ENCODE measurements at regions not wholly inside any gene's neighbourhood (a gene's known extent, or its start where the extent isn't known, plus 50 kb on each side); places are given as distances from the start of the nearest gene placed in this dataset.
"Not testable (repeated sequence)": the region's sequence is repeated elsewhere in the genome, so short reads cannot be mapped to it uniquely, and the experiment has no call there.

GRCh38 chr12:75827061-75827460, 204.5 kb downstream of the PHLDA1 start:
- no peak for DNase-seq

DNA sequence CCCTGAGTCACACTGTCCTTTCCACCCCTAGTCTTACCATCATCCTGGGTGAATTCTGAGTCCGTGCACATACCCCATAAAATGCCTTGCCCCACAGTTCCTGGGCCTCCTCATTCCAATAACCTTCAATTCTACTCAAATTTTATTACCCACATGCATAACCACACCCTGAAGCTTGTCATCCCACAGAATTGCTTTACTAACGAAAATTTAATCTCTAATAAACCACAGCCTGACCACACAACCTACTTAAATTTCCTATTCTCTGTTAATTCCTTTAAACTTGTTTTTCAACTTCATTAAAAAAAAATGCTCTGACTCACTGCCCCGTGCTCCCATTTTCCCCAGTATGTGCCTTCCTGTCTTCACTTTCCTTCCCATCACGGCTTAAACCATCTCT, 205.9 kb downstream of the PHLDA1 start:
- DNase-seq: peak; percentile 91

DNA sequence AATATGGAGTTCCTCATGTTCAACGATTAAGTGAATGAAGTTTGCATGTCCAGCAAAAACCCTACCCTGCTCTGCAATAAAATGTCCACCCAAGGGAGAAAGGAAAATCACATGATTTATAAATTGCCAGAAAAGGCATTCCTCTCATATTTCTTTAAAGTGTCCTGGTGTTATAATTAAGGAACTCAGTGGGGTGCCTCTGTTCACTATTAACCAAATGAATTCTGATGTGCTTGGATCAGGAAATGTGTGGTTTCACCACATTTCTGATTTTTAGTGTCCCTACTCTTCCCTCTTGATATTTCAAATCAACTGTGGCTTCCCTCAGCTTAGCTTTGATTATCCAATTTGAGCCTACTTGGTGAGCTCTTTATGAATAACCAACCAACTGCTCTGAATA, 208.1 kb downstream of the PHLDA1 start:
- DNase-seq: peak; percentile 76

GRCh38 chr12:75822416-75822815, 209.2 kb downstream of the PHLDA1 start:
- DNase-seq: peak; percentile 25

DNA sequence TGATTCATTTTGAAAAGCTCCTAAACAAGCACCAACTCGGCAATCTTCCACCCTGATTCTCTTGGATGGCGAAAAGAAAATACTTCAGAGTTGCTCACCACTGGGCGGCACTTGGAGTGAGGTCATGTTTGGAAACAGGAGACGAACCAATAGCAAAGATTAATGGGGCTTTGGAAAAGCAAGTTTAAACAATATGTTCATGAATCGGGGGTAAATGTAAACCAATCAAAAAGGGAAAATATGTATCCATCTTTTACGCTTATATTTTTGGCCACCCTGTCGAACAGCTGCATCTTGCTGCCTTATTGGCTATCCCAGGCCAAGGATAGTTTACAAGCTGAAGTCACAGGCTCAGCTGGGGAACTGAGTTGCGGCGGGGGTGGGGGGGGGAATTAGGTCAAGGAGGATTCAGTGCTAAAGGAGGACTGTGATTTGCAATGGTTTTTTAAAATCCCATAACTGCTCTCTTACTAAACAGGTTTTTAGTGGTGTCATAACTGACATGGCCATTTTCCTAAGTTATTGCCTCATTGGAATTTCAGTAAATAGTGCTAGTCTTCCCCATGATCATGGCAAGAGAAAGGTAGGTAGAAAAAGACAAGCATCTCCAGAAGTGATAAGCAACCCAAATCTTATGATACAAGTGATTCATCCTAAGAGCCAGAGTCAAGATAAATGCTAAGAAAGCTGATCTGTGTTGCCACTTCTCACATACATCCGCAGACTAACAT, 210.6 kb downstream of the PHLDA1 start:
- peak; percentile 83 for DNase-seq

GRCh38 chr12:75820071-75820470, 211.5 kb downstream of the PHLDA1 start:
- DNase-seq: no peak

- no peak for DNase-seq
Measured at GRCh38 chr12:75819512-75819911, 212.1 kb downstream of the PHLDA1 start.

DNA sequence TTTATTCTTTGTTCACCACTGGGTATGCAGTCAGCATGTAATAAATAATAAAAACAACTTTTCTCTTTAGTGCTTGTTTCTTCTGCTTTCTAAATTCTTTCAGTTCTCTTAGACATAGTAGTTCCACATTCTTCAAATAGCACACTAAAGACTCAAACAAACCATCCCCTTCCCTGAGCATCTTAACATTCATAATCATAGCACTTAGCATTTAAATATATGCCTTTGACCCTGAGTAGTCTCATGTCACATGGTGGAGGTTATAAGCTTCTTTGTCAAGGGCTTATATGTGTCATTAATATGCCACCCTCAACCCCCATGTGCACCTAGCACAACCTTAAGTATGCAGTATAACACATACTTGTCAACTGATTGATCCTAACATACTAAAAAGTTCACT, 212.7 kb downstream of the PHLDA1 start:
- peak; percentile 52 for DNase-seq

DNA sequence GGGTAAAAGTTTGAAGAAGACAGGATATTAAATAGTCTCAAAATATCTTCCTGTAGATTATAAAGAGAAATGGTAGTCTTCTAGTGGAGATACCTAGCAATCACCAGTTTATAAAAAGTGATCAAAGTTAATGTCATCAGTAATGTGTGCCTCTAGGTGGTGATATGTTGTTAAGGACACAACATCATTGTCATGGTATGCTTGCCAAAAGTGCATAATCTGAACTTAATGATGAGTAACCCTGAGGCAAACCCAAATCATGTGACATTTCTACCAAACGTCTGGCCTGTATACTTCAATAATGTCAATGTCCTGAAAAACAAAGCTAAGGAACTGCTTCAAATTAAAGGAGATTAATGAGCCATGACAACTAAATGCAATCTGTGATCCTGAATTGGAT, 214.7 kb downstream of the PHLDA1 start:
- DNase-seq: peak; percentile 64

DNA sequence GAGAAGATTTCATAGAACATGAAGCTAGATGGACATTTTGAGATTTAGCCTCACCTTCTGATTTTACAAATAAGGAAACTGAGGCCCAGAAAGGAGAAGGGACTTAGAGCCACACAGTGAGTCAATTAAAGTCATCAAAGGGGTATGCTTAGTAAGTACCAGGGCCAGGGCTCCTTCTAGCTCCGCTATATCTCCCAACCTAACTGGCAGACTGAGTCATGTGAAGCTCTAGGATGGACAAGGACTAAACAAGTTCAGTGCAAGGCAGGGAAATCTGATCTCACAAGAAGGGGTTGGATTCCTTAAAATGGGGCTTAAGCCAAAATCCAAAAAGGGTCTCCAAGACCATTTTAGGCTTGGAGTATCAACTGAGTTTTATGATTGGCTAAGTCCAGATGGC, 215.8 kb downstream of the PHLDA1 start:
- DNase-seq: no peak

DNA sequence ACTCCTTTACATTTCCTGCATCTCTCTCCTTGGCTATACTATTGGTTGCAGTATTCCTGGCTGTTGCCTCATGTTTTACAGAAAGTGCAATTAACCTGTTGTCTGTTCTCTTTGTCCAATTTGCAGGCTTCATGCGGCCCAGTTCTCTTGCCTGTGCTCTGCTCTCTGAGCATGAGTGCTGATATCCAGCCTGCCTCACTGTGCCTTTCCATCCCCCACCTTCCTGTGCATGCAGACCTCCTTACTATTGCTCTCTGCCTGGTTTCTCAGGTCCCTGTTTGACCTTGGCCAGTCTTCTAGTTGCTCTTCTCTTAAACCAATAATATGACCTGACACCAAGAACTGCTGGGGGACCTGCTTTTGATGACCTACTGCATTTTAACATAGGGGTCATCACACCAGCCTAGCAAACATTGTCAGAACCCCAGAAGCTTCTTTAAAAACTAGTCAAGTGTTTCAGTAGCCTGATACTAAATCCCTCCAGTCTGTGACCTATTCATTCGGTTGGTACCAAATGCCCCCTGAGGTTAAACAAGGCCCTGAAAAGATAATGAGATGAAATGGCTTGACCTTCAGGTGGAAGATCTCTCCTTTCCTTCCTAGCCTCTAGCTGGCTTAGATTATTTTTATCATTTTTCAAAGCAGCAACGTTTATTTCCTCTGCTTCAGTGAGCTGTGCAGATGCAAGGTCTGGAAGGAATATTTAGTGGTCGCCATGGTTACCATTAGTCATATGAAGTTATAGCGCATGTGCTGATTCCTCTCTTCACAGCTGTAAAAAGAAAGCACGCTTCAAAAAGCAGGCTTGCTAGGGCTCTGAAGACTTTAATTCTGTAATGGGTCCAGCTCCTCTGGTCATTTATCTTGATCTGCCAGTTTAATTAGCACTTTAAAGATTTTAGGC, 216.5 kb downstream of the PHLDA1 start:
- DNase-seq: peak; percentile 94

DNA sequence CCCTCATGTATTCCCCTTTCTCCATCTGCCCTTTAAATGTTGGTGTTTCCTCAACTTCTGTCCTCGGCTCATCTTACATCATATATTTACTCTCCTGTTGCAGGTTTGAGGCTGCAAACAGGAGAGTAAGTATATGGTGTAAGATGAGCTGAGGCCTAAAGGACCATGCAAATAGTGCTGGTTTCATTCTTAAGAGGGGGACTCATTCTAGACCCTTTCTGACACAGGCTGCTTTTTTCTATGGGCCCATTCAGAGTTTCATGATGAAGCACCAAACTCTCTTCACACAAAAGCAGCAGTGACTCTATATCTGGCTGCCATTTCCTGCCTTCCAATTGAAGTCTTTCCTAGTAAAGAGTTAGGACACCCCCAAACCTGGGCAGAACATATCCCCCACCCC, 218.5 kb downstream of the PHLDA1 start:
- no peak for DNase-seq

DNA sequence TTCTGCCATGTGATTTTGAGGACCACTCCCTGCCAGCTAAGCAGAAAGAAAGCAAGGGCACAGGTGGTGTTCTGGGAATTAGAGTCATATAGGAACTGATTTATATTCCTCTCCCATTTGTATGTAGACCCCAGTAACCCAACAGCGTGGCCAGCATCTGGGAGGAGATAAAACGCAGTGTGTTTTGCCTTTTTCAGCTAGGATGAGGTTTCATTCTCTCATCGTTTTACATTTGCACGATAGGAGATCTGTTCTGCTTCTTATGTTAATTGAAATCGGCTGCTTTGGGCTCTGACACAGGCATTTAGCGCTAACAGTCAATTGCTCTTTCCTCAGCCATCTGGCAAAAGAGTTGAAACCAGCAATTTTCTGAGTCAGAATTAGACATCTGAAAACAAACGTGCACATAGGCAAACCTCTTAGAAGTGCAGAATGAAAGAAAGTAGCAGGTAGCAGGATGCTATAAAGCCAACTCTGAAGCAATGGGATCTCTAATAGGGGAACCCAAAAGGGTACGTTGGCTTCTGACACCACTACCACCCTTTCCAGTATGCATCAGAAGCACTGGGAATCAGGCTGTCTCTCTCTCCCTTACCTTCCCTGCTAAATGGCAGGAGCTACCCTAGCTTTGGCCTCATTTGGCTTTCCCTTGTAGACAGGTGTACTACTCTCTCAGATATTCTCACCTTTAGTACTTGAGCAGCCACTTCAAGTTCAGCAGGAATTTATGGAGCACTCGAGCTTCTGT, 219.1 kb downstream of the PHLDA1 start:
- peak; percentile 90 for DNase-seq

GRCh38 chr12:75809746-75810145, 221.8 kb downstream of the PHLDA1 start:
- DNase-seq: no peak

DNA sequence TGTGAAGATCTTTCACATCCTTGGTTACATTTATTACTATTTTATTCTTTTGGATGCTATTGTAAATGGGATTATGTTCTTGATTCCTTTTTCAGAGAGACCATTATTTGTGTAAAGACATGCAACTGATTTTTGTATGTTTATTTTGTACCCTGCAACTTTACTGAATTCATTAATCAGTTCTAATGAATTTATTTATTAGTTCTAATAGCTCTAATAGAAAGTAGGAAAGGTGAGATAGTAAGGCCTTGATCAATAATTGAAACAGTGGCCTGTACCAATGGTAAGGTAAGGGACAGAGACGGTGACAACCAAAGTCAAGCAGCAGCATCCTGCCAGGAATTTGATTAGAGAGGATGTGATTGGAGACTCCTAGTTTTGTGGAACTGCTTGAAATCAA, 224.1 kb downstream of the PHLDA1 start:
- no peak for DNase-seq

DNA sequence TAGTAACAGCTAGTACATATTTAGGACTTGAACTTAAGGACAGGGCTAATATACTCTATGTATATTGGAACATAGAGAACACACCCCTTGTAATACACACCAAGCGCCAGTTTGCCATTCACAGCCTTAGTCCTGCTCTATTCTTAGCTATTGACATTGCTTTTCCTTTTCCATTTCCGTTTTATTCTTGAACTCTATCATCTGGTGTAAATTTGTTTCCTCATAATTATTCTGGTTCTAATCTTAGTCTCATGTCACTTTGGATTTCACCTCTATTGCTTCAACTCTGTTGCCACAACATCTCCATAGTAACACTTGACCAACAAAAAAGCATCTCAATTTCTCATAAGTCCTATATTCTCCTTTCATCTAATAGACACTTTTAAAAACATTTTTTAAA, 225.7 kb downstream of the PHLDA1 start:
- no peak for DNase-seq

DNA sequence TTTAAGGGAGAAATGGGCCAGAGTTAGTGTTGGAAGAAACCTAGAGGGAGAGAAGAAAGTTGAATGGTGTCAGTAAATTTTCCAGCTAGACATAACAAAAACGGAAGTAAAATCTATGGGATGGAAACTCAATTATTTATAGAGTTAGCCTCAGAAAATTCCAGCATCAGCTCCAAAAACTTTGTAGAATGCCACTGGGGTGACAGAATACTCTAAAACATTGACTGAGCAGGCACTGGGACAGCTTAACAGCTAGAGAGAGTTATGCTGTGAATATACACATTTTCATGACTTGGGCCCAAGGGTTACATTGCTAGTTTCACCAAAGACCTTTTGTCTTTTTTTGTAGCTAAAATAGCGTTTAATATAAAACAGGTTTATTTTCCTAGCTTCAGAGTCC, 226.3 kb downstream of the PHLDA1 start:
- DNase-seq: no peak

GRCh38 chr12:75798136-75798926, 233.2 kb downstream of the PHLDA1 start:
- DNase-seq: no peak

DNA sequence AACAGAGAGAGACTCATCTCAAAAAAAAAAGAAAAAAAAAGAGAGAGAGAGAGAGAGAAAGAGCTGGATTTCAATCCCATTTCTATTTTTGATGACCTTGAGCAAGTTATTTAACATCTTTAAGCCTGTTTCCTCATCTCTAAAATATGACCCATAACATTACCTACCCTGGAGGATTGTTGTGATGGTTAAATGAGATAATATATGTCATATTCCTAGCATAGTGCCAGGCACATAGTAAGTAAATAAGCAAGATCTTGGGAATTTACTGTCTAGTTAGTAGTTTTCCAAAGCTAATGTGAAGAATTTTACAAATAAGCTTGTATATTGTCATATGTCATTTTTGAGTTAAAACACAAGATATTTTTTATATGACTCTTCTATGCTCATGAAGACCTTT, 236.5 kb downstream of the PHLDA1 start:
- no peak for DNase-seq

- peak; percentile 86 for DNase-seq
Measured at GRCh38 chr12:75792687-75793086, 238.9 kb downstream of the PHLDA1 start.

- no peak for DNase-seq
Measured at GRCh38 chr12:75790219-75790618, 241.4 kb downstream of the PHLDA1 start.

DNA sequence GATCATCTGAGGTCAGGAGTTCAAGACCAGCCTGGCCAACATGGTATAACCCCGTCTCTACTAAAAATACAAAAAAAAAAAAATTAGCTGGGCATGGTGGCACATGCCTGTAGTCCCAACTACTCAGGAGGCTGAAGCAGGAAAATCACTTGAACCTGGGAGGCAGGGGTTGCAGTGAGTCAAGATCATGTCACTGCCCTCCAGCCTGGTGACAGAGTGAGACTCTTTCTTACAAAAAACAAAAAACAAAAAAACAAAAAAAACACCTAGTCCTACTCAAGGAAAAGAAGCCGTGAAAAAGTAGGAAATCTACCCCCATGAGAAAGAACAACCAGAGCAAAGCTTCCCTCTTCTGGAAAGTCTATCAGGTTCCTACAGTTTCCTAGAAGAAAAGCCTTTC, 244.4 kb downstream of the PHLDA1 start:
- DNase-seq: not testable (repeated sequence)

DNA sequence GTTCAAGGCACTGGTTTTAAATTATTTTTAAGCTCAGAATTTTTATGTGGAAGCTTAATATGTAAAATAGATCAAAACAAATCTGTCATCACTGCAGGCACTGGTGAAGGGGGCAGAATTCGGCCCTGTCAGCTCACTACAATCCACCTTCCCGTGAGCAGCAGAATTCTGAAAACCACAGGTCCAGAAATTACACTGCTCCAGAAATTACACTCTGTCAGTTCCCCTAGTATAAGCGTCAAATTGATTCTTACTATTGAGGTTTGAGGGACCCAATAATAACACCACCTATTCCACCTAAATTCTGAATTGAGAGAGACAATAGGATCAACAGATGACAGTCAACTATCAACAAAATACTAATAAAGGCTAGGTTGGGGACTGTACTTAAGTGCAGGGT, 245.5 kb downstream of the PHLDA1 start:
- no peak for DNase-seq
